22Rv1 (cell line): ENCODE measurements at regions not wholly inside any gene's neighbourhood (a gene's known extent, or its start where the extent isn't known, plus 50 kb on each side); places are given as distances from the start of the nearest gene placed in this dataset.
A peak's percentile ranks its signal among the peaks of the same experiment; 100 is the strongest.

Source experiments
- H3K27ac ChIP-seq: fragments of 450-650 bp; 2 replicates; pipeline ENCODE4 v1.5.1; 2017
- ZFX ChIP-seq: fragments of 450-650 bp; IDR thresholded peaks from 2 replicates; pipeline ENCODE4 v1.6.1; 2017; ENCODE audit warnings: antibody characterized with exemption, borderline replicate concordance
- TF ChIP-seq, protein P1 (sequence below): fragments of 450-650 bp; IDR thresholded peaks from 2 replicates; pipeline ENCODE4 v1.5.1; 2017; ENCODE audit warnings: mild to moderate bottlenecking

DNA sequence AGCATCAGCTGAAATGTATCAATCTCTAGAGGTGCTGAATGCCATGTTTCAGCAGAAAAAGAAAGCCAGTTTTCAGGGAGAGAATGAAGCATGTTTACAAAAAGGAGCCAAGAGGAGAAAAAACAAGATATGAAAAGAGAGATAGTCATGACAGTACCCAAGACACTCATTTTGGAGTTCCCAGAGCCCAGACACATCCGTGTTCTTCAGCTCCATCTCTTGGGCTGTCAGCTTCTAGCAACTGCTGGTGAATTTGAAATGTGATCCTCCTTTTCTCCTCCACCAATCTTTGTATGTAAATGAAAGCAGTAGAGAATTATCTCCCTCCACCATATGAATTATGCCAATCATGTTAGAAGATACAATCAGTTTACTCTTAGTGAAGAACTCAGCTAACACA, 93.0 kb upstream of the SLC25A36 start:
- TF ChIP-seq ZFX: no peak
- TF ChIP-seq, protein P1, sequence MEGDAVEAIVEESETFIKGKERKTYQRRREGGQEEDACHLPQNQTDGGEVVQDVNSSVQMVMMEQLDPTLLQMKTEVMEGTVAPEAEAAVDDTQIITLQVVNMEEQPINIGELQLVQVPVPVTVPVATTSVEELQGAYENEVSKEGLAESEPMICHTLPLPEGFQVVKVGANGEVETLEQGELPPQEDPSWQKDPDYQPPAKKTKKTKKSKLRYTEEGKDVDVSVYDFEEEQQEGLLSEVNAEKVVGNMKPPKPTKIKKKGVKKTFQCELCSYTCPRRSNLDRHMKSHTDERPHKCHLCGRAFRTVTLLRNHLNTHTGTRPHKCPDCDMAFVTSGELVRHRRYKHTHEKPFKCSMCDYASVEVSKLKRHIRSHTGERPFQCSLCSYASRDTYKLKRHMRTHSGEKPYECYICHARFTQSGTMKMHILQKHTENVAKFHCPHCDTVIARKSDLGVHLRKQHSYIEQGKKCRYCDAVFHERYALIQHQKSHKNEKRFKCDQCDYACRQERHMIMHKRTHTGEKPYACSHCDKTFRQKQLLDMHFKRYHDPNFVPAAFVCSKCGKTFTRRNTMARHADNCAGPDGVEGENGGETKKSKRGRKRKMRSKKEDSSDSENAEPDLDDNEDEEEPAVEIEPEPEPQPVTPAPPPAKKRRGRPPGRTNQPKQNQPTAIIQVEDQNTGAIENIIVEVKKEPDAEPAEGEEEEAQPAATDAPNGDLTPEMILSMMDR: no peak
- no peak overlapping the region for H3K27ac ChIP-seq

DNA sequence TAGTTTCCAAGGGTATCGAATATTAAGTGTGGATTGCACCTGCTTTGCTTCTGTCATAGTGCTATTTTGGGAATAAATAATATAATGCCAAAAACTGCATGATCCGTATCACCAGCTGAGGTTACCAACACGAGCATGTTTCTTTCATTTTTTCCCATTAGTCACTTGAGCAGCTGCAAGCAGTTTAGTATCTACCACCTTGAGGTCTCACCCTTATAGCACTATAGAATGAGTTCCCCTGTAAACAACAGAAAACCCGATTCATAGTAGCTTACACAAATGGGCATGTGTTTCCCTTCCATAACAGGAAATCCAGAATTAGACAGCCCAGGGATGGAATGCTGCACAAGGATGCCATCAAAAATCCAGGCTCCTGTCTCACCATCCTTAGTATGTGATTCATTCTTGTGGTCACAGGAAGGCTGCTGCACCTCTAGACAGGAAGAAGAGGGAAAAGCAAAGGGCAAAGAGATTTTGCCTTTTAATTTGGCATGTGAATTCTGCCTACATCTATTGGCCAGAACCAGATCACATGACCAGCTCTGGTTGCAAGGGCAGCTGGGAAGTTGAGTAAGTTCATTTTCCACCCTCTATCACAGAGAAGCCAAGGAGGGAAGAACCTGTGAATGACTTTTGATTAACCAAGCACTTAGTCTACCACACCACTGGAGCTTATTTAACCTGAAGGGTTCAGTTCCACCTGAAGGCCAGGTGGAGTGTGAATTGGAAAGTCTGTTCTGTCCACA, 91.3 kb upstream of the SLC25A36 start:
- no peak for TF ChIP-seq ZFX
- H3K27ac ChIP-seq: no peak overlapping the region

DNA sequence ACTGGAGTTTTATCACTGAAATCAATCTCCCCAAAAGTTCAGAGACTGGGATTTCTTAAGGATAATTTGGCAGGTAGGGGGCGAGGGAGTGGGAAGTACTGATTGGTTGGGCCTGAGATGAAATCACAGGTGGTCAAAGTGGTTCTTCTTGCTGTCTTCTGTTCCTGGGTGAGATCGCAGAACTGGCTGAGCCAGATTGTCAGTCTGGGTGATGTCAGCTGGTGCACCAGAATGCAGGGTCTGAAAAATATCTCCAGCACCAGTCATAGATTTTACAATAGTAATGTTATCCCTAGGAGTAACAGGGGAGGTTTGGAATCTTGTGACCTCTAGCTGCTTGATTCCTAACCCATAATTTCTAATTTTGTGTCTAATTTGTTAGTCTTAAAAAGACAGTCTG, 86.7 kb upstream of the SLC25A36 start:
- no peak for TF ChIP-seq ZFX
- TF ChIP-seq, protein P1: no peak
- no peak overlapping the region for H3K27ac ChIP-seq

DNA sequence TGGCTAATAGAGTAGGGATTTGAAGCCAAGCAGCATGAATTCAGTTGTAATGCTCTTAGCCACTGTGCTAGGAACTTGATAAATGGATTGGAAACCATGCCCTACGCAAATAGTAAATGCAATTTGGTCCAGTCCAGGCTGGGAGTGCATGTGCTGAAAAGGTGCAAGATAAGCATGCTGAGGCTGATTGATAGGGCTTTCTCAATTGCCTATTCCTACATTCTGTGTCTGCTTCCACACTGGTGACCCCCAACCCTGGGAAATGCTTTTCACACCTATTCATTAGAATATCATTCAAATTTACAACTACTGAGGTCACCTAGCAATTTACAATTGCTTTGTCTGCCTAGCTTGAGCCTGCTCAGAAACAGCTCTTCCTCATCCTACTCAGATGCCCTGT, 84.7 kb upstream of the SLC25A36 start:
- TF ChIP-seq ZFX: no peak
- TF ChIP-seq, protein P1: no peak

DNA sequence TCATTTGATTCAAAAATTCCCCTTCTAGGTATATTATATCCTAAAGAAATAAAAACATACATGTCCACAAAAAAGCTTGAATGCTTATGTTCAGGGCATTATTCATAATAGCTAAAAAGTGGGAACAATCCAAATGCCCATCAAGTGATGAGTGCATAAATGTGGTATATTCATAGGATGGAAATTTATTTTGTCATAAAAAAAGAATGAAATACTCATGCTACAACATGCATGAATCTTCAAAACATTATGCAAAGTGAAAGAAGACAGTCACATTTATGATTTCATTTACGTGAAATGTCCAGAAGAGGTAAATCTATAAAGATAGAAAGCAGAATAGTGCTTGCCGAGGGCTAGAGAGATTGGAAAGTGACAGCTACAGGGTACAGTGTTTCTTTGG, 83.6 kb upstream of the SLC25A36 start:
- no peak overlapping the region for H3K27ac ChIP-seq
- TF ChIP-seq, protein P1: no peak
- no peak for TF ChIP-seq ZFX

More for the DNA sequence above, 84.7 kb upstream of the SLC25A36 start:
- no peak overlapping the region for H3K27ac ChIP-seq

DNA sequence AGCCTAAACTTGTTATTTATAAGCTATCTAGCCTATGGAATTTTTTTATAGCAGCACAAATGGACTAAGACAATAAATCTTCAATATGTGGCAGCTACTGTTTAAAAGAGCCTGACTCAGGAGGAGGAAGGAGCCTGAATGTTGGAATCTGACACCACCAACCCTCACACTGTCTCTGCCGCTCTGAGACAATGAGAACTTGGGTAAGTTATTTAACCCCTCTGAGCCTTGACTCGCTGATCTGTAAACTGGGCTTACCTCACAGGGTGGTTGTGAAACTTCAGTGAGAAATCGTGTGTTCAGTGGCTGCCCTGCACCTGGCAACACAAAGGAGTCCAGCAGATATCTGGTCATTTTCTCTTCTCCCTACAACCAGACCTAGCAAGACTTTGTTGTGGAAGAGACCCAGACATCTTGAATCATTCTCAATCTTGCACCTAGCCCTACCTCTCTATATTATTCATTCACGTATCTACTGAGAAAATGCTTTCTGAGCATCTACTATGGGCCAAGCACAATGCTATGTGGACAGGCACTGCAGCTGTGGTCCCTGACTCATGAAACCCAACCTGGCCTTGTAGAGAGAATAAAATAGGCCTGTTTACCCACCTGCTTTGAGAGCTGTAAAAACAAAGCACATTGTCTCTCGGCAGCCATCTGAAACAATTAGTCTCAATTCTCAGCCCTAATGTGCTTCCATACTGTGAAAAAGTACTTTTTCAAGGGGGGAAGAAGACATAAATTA, 81.9 kb upstream of the SLC25A36 start:
- no peak overlapping the region for H3K27ac ChIP-seq
- TF ChIP-seq ZFX: no peak

DNA sequence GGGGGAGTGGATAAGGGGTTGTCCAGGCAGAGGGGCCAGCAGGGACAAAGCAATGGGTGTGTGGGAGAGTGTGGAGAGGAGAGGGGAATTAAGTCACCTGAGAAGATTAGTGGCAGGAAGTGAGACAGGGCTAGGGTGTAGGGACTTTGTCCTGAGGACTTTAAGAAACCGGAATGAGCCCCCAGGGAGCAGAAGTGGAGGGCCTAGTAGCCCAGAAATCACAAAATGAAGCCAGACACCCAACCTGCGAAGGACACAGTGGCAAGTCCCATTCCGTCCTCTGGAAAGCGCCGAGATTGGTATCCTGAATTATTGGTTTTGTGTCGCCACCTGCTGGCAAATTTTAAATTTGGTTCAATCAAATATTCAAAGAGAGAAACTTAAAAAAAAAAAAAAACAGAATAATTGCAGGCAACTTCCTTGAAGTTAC, 78.0 kb upstream of the SLC25A36 start:
- H3K27ac ChIP-seq: no peak overlapping the region
- TF ChIP-seq ZFX: no peak
- TF ChIP-seq, protein P1: peak; percentile 74

DNA sequence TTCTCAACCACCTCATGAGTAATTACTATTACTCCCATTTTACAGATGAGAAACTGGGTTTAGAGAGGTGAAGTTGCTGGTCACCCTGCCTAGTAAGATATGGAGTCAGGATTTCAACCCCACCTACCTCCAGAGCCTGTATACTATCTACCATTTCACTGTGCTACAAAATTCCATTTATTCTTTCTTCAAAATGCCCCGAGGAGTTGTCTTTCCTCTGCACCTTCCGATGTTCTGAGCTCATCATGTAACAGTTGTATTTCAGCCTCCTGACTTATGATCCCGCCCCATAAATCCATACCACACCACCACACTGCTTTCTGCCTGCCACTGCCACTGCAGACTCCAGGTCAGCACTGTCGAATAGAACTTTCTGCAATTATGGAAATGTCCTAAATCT, 71.3 kb upstream of the SLC25A36 start:
- TF ChIP-seq ZFX: no peak
- TF ChIP-seq, protein P1: no peak
- H3K27ac ChIP-seq: no peak overlapping the region
